Transverse colon (tissue), 3 donors: ENCODE measurements at regions not wholly inside any gene's neighbourhood (a gene's known extent, or its start where the extent isn't known, plus 50 kb on each side); places are given as distances from the start of the nearest gene placed in this dataset.

Source experiments
- POLR2A ChIP-seq: fragments of 450-650 bp; IDR thresholded peaks from one replicate; pipeline ENCODE4 v1.6.1; 2016; ENCODE audit warnings: antibody characterized with exemption, mild to moderate bottlenecking, moderate library complexity
- TF ChIP-seq, protein P1 (sequence below), 5 experiments: fragments of 200-600 bp in 3 of 5; fragments of 450-650 bp in 2 of 5; sonication (generic) in 3 of 5; IDR thresholded peaks; 1 replicate in 2 of 5; 2 replicates in 3 of 5; pipeline ENCODE4 v1.5.1; 2016 to 2017; ENCODE audit warnings: antibody characterized with exemption in 5 of 5, inconsistent platforms in 3 of 5, mild to moderate bottlenecking in 2 of 5, moderate library complexity in 1 of 5

DNA sequence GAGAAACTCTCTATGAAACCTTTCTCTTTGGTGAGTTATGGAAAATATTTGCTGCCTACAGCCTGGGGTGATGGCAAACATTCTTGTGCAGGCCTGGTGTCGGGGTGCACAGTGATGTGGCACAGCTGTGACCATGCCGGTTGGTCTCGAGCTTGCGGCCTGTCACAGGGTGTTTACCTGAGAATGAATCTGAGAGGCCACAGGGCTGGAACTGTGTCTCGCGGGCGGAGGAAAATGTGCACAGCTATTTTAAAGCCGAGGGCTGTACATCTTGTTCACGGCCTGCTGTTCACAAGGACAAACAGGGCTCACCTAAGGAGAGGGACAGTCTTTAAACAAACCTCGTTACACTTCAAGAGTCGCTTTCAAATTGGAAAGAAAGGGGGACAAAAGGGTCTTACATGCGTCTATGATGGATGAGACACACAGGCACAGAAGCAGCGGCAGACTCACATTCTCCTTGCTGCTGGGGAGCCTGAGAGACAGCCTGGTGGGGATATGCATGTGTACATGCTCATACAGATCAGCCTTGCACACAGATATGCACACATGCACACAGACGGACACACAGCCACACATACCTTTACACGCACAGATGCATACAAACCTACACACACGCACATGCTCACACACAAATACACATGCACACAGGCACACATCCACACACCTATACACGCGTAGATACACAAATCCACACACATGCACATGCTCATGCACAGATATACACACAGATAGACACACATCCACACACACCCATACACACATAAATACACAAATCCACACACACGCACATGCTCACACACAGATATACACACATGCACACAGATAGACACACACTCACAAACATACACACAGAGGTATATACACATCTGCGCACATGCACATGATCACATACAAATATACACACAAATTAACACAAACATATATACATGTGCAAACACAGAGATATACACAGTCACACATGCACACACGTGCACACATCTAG is 69.6 kb upstream of the FOXA2 start:
- TF ChIP-seq POLR2A, result no peak
- TF ChIP-seq, protein P1, sequence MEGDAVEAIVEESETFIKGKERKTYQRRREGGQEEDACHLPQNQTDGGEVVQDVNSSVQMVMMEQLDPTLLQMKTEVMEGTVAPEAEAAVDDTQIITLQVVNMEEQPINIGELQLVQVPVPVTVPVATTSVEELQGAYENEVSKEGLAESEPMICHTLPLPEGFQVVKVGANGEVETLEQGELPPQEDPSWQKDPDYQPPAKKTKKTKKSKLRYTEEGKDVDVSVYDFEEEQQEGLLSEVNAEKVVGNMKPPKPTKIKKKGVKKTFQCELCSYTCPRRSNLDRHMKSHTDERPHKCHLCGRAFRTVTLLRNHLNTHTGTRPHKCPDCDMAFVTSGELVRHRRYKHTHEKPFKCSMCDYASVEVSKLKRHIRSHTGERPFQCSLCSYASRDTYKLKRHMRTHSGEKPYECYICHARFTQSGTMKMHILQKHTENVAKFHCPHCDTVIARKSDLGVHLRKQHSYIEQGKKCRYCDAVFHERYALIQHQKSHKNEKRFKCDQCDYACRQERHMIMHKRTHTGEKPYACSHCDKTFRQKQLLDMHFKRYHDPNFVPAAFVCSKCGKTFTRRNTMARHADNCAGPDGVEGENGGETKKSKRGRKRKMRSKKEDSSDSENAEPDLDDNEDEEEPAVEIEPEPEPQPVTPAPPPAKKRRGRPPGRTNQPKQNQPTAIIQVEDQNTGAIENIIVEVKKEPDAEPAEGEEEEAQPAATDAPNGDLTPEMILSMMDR (IDR thresholded peaks at IDR 0.05), result no peak
